ENCODE measurements at regions not wholly inside any gene's neighbourhood (a gene's known extent, or its start where the extent isn't known, plus 50 kb on each side); places are given as distances from the start of the nearest gene placed in this dataset.

- TF ChIP-seq JUN (IDR thresholded peaks at IDR 0.05; ENCODE audit: borderline replicate concordance, insufficient read depth, insufficient read length, low read depth) (peak; percentile 81), POLR2A (IDR thresholded peaks at IDR 0.05; ENCODE audit: low read depth, low read length) (no peak), MYC (IDR thresholded peaks at IDR 0.05; ENCODE audit: low read depth, low read length) (peak; percentile 67), MAX (IDR thresholded peaks at IDR 0.05; ENCODE audit: insufficient read depth, insufficient read length) (no peak), FOS (IDR thresholded peaks at IDR 0.05; ENCODE audit: borderline replicate concordance, insufficient read depth, low read length) (peak; percentile 82), EZH2 (IDR thresholded peaks at IDR 0.05; ENCODE audit: borderline replicate concordance, low read depth, low read length, severe bottlenecking) (no peak), POLR2AphosphoS5 (IDR thresholded peaks at IDR 0.05; ENCODE audit: insufficient read depth, low read depth, low read length) (peak; percentile 36)
- Histone ChIP-seq H3K36me3 (ENCODE audit: control insufficient read depth in 2 of 2, extremely low read depth in 1 of 2, insufficient read depth in 2 of 2, low read length in 2 of 2) (peaks cover 0 to 2% of the 10 kb centered on the region in 2 experiments), H3K9me1 (replicated peaks; ENCODE audit: control insufficient read depth, extremely low read depth, insufficient read depth, low read length) (no peaks in the 10 kb centered on the region), H3K4me1 (ENCODE audit: control insufficient read depth, extremely low read depth, insufficient read depth, low read length) (peaks cover 72% of the 10 kb centered on the region), H3K4me2 (ENCODE audit: insufficient read depth, low read length) (peak overlapping the region; percentile 62), H3K79me2 (ENCODE audit: control insufficient read depth, insufficient read depth, low read length) (peaks cover 12% of the 10 kb centered on the region), H3K4me3 (replicated peaks in 1 of 3; ENCODE audit: insufficient read depth in 1 of 3, low read depth in 1 of 3, low read length in 3 of 3) (peak overlapping the region in 1 of 3 experiments; percentile 0), H3K27me3 (ENCODE audit: control insufficient read depth in 2 of 2, insufficient read depth in 2 of 2, low read length in 2 of 2) (no peaks in the 10 kb centered on the region), H3K27ac (ENCODE audit: insufficient read depth, low read depth, low read length) (peak overlapping the region; percentile 98), H3K9ac (replicated peaks; ENCODE audit: extremely low read depth, insufficient read depth, low read length) (peak overlapping the region; percentile 87), H4K20me1 (replicated peaks; ENCODE audit: control insufficient read depth, extremely low read depth, insufficient read depth, low read length) (no peaks in the 10 kb centered on the region), H3K9me3 (replicated peaks; ENCODE audit: control insufficient read depth, insufficient read depth, low read length) (no peaks in the 10 kb centered on the region), H2AFZ (ENCODE audit: low read depth, low read length) (no peak overlapping the region)
- BruUV-seq (replicated peaks): no TSS peak
- ChIA-PET POLR2A (interaction anchor here (0.6 to 4.5 kb wide), 8 partner anchors 13 to 420 kb away, joined by 3 to 33 read pairs (median 4); partner anchors contain the start of gene THBS1), CTCF (interaction anchor here (1.0 to 4.4 kb wide), 8 partner anchors 13 to 332 kb away, joined by 3 to 31 read pairs (median 5); partner anchors contain the start of gene THBS1)
- FAIRE-seq (peak; percentile 82), DNase-seq (ENCODE audit: low read depth, low spot score) (peak; percentile 99)
- dilution Hi-C loops (cut with MboI; ENCODE audit: extremely low pct_ligation_motif_present, low sequenced_read_pairs) (no loop called here), intact Hi-C loops (cut with micrococcal nuclease) (loop anchor here (1.0 to 5.0 kb wide), 9 partner anchors 18 to 332 kb away; no protein-coding TSS in a partner anchor)
These were observed 332.7 kb upstream of the THBS1 start for GRCh38 chr15:39248204-39248603.

GRCh38 chr15:39250001-39250400, 330.9 kb upstream of the THBS1 start:
- Histone ChIP-seq H3K4me3 (replicated peaks in 1 of 3; ENCODE audit: insufficient read depth in 1 of 3, low read depth in 1 of 3, low read length in 3 of 3) (no peak overlapping the region), H2AFZ (ENCODE audit: low read depth, low read length) (no peak overlapping the region), H3K9ac (replicated peaks; ENCODE audit: extremely low read depth, insufficient read depth, low read length) (no peak overlapping the region), H3K9me3 (replicated peaks; ENCODE audit: control insufficient read depth, insufficient read depth, low read length) (no peaks in the 10 kb centered on the region), H3K9me1 (replicated peaks; ENCODE audit: control insufficient read depth, extremely low read depth, insufficient read depth, low read length) (no peaks in the 10 kb centered on the region), H4K20me1 (replicated peaks; ENCODE audit: control insufficient read depth, extremely low read depth, insufficient read depth, low read length) (no peaks in the 10 kb centered on the region), H3K27me3 (ENCODE audit: control insufficient read depth in 2 of 2, insufficient read depth in 2 of 2, low read length in 2 of 2) (no peaks in the 10 kb centered on the region), H3K36me3 (ENCODE audit: control insufficient read depth in 2 of 2, extremely low read depth in 1 of 2, insufficient read depth in 2 of 2, low read length in 2 of 2) (peaks cover 0 to 2% of the 10 kb centered on the region in 2 experiments), H3K79me2 (ENCODE audit: control insufficient read depth, insufficient read depth, low read length) (peaks cover 13% of the 10 kb centered on the region), H3K4me1 (ENCODE audit: control insufficient read depth, extremely low read depth, insufficient read depth, low read length) (peaks cover 74% of the 10 kb centered on the region), H3K4me2 (ENCODE audit: insufficient read depth, low read length) (peak overlapping the region; percentile 94), H3K27ac (ENCODE audit: insufficient read depth, low read depth, low read length) (peak overlapping the region; percentile 98)
- dilution Hi-C loops (cut with MboI; ENCODE audit: extremely low pct_ligation_motif_present, low sequenced_read_pairs): no loop called here
- intact Hi-C loops (cut with micrococcal nuclease): loop anchor here (2.0 kb wide), 1 partner anchor 17 kb away; no protein-coding TSS in a partner anchor
- no peak for TF ChIP-seq MAX (IDR thresholded peaks at IDR 0.05; ENCODE audit: insufficient read depth, insufficient read length)
- TF ChIP-seq POLR2A (IDR thresholded peaks at IDR 0.05; ENCODE audit: low read depth, low read length): no peak
- no peak for TF ChIP-seq CTCF (IDR thresholded peaks at IDR 0.05; ENCODE audit: extremely low read depth in 1 of 2, insufficient read depth in 1 of 2, low read depth in 1 of 2, low read length in 2 of 2)
- no peak for TF ChIP-seq FOS (IDR thresholded peaks at IDR 0.05; ENCODE audit: borderline replicate concordance, insufficient read depth, low read length)
- no peak for TF ChIP-seq MYC (IDR thresholded peaks at IDR 0.05; ENCODE audit: low read depth, low read length)
- no peak for TF ChIP-seq JUN (IDR thresholded peaks at IDR 0.05; ENCODE audit: borderline replicate concordance, insufficient read depth, insufficient read length, low read depth)
- FAIRE-seq (no peak), DNase-seq (ENCODE audit: low read depth, low spot score) (no peak)
- ChIA-PET CTCF (interaction anchor here (1.0 to 4.4 kb wide), 4 partner anchors 11 to 542 kb away, joined by 3 to 31 read pairs (median 8); no protein-coding TSS in a partner anchor), POLR2A (interaction anchor here (0.8 to 4.5 kb wide), 6 partner anchors 11 to 331 kb away, joined by 3 to 33 read pairs (median 4); partner anchors contain the start of gene THBS1)
- no TSS peak for BruUV-seq (replicated peaks)

All from endothelial cell of umbilical vein (primary cell).